ENCODE measurements at regions not wholly inside any gene's neighbourhood (a gene's known extent, or its start where the extent isn't known, plus 50 kb on each side); places are given as distances from the start of the nearest gene placed in this dataset.
A peak's percentile ranks its signal among the peaks of the same experiment; 100 is the strongest.
"Not testable (repeated sequence)": the region's sequence is repeated elsewhere in the genome, so short reads cannot be mapped to it uniquely, and the experiment has no call there.

DNA sequence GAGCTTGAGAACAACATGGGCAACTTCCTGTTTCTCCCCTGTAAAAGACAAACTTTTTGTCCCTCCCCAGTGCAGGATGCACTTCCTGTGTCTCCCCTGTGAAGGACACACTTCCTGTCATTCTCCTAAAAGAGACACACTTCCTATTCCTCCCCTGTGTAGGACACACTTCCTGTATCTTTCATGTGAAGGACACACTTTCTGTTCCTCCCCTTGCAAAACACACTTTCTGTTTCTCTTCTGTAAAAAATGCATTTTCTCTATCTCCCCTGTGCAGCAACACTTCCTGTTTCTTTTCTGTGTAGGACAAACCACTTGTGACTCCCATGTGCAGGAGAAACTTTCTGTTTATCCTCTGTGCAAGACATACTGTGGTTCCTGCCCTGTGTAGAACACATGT, 488.6 kb upstream of the USP9Y start:
- DNase-seq: no peak

DNA sequence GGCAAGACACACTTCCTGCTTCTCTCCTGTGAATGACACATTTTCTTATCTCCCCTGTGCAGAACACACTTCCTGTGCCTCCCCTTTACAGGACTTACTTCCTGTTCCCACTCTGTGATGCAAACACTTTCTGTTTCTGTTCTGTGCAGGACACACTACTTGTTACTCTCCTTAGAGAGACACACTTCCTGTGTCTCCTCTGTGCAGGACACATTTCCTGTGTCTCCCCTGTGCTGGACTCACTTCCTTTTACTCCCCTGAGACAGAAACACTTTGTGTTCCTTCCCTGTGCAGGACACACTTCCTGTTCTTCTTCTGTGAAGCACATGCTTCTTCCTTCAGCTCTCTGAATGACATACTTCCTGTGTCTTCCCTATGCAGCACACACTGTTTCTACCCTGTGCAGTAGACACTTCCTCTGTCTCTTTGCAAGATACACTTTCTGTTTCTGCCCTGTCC, 485.4 kb upstream of the USP9Y start:
- DNase-seq: no peak

DNA sequence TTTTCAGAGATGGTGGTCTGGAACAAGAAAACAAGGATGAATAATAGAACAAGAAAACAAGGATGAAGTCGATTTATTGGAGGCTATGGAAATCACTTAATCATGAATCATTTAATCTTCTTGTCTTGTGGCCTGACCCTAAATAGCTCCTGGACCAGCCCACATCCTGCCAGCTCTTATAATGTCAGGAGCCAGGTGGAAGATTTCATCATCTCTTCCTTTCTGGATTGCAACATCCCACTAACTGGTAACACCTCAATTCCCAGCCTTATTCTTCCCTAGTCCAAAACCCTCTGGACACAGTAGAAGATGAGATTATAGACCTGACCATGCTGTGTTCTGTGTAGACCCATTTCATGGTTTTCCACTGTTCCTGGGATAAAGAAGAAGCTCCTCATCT, 470.1 kb upstream of the USP9Y start:
- DNase-seq: no peak

DNA sequence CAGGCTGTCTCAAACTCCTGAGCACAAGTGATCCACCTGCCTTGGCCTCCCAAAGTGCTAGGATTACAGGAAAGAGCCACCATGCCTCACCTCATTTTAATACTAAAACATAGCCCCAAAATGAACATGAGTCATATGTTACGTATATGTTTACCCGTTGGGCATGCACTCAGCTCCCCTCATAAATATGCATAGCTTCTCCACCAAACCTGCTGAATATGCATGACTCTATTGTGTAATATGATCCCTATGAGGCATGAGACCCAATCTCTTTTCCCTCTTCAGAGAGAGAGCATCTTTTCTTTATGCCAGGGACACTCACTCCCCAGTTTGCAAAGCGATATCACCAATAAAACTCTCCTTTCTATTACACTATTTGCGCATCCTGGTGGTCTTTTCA, 464.6 kb upstream of the USP9Y start:
- DNase-seq: no peak

DNA sequence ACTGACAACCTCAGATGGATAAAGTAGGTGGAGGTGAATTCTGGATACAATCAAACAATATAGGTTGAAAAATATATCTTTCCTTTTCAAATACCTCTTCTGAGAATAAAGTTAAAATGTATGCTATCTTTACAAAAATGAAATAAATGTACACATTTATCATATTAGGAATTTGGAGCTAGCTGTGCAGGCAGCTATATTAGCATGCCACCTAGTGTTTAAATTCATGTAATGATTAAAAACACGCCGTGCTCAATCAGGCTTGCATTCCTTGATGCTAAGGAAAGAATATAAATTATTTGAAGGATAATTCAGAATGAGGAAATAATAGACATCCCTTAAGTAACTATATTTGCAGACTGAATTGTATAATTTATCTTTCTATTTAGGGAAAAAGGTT, 460.7 kb upstream of the USP9Y start:
- not testable (repeated sequence) for DNase-seq

DNA sequence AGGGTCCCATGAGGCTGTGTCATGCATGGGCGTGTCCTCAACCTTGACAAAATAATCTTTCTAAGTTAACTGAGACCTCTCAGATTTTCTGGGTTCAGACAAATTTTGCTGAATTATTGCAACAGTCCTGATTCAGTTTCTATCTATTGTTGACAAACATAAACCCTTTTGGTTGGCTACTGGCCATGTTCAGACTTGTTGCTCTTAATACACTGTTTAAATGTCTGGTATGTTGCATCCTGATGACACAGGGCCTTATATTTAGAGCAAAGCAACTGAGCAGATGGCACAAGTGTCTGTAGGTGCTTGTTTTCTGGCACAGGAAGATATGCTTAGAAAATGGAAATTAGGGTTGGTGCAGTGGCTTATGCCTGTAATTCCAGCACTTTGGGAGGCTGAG, 456.9 kb upstream of the USP9Y start:
- no peak for DNase-seq

DNA sequence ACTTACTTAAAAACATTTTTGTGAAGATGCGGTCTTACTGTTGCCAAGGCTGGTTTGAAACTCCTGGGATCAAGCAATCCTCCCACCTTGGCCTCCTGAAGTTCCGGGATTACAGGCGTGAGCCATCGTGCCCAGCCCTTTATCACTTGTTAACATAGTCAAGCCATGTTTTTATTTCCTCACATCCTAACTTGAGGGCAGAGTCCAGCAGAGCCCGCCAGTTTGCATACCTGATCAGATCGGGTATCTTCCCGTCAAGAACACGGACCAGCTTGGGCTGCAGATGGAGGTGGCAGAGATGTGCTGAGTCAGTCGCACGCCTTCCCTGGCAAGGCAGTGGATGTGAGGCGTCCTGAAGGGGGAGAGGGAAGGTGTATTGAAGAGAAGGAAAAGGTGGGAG, 447.3 kb upstream of the USP9Y start:
- no peak for DNase-seq

DNA sequence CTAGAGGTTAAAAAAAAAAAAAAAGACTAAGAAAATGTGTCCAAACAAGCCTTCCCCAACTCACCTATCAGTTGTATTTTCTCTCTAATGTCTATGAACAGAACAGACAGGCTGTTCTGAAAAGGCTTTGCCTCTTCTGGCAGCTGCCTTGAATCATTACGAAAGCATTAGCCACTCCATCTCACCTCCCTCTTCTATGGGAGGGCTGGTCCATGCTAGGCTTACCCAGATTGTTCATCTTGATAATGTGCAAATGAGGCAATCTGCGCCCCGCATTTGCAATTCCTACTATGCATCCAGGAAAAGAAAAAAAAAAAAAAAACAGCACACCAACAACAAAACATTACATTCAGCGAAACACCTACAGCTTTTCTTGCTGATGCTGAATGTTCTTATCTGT, 429.9 kb upstream of the USP9Y start:
- DNase-seq: no peak

DNA sequence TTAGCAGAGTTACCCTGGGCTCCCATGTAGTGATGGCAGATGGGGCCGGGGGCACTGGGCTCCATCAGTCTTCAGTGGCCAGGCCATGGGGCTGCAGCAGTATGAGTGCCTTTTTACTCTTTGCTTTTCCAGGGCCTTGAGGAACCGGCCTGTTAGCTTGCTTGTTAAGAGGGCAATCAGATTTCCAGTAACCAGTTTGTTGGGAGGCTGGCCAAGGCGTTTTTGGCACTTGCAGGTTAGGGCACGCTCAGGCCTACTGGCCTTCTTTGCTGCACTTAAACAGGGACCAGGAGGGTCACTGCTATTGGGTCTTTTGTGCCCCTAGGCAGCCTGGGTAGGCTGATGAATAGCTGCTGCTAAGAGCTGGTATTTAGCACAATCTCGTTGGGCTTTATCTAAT, 415.4 kb upstream of the USP9Y start:
- DNase-seq: no peak

DNA sequence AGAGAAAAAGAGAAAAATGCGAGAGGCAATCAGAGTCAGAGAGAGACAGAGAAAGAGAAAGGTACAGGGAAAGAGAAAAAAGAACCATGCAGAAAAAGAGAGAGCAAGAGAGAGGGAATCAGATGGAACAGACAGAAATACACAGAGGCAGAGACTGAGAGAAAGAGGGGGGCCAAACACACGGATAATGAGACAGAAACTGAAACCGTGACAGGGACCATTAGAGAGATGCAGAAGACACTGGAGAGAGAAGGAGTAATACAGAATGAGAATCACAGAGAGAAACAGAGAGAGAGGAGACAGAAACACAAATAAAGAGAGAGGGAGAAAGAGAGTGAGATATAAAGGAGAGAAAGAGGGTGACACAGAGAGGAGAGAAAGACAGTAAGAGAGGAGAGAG, 412.1 kb upstream of the USP9Y start:
- DNase-seq: no peak

DNA sequence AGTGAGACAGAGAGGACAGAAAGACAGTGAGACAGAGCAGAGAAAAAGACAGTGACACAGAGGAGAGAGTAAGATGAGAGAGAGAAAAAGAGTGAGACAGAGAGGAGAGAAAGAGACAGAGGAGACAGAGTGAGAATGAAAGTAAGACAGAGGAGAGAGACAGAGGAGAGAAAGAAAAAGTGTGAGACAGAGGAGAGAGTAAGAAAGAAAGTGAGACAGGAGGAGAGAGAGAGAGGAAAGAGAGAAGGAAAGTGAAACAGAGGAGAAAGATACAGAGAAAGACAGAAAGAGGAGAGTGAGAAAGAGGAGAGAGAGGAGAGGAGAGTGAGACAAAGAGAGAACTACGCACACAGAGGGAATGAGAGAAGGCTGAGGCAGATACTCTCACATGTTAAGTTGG, 411.6 kb upstream of the USP9Y start:
- no peak for DNase-seq

DNA sequence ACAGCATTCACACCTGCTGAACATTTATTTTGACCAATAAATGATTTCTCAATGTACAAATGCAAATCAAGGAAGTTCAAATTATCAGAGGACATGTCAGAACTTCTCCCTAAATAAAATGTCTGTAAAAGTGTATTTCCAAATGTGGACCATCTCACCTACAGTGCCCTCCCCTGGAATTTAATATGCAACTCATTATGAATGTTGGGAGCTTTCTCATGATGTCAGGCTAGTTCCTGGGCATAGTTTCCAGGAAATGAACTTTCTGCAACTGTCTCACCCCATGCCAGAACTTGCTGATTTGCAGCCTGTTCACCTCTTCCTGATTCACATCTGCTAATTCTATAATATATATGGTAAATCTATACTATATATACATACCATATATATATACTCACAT, 408.5 kb upstream of the USP9Y start:
- no peak for DNase-seq

DNA sequence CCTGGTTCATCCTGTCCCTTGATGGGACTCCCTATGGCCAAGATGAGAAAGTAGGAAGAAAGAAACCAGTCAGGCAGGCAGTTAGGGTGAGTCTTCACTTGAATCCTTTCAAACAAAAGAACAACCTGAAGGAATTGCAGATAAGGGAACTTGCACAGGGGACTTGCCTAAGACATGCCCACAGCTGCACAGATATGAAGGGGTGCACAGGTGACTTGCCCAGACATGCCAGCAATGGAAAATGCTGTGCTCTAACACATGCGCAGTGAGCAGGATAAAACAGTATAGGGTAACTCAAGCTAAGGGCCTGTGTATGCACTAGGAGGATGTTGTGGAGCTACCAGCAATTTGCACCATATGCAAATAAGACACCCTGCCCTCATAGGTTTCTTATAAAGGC, 404.6 kb upstream of the USP9Y start:
- DNase-seq: no peak

DNA sequence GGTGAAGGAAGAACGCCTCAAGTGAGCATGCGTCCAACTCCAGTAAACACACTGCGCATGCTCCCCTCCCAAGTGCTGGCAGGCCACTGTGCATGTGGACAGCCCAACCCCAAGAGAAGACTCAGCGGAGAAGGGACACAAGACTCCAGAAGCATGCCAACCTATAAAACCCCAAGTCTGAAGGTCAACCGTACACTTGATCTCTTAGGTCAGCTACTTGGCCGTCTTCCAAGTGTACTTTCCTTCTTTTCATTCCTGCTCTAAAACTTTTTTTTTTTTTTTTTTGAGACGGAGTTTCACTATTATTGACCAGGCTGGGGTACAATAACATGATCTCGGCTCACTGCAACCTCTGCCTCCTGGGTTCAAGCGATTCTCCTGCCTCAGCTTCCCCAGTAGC, 401.2 kb upstream of the USP9Y start:
- DNase-seq: not testable (repeated sequence)

DNA sequence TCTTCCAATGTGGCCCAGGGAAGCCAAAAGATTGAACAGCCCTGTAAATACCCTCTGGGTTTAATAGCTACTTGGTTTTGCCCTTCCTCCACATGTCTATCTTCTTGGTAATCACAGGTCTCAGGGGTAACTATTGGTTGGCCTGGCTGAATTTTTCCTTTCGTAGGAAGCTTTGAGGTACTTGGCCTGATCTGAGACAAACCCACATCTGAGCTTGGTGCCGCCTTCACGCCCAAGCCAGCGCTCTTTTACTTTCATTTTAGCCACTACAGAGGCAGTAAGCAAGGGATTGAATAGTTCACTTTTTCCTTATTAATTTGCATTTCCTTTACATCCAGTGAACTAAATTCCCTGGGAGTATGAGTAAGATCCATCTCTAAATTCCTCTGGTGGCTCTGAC, 397.6 kb upstream of the USP9Y start:
- no peak for DNase-seq

DNA sequence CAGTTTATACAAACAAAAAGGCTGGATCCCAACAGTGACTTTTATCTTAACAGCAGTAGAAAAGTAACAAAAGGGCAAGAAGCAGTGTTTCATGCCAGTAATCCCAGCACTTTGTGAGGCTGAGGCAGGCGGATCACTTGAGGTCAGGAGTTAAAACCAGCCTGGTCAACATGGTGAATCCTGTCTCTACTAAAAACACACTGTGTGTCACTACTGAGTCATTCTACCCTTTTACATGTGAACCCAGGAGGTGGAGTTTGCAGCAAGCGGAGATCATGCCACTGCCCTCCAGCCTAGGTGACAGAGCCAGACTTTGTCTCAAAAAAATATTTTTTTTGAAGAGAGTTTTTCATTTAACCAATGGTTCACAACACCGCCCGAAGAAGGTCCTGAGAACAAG, 395.6 kb upstream of the USP9Y start:
- no peak for DNase-seq

DNA sequence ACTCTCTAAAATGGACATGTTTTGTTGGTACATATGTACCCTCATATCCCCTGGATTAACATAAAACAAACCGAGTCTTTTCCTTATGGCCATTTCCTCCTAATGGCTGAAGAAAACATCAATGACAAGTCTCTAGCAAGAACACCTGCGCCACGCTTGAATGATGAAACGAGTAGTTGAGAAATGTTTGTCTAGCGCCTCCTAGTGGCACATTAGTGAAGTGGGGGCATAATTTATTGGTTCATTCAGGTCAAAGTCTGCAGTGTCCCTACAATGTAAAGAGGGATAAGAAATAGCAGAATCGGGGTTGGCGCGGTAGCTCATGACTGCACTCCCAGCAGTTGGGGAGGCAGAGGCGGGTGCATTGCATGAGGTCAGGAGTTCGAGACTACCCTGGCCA, 391.8 kb upstream of the USP9Y start:
- DNase-seq: peak; percentile 0

DNA sequence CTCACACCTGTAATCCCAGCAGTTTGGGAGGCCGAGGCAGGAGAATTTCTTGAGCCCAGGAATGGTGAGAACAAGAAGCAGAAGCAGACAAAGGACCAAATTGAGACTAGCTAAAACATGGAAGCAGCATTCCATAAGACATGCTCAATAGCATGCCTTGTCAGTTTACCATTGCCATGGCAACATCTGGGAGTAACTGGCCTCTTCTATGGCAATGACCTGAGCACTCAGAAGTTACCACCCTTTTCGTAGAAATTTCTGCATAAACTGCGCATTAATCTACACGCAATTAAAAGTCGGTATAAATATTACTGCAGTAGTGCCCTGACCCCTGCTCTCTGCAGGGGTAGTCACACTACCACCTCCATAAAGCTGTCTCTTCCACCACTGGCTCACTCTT, 390.2 kb upstream of the USP9Y start:
- DNase-seq: no peak

DNA sequence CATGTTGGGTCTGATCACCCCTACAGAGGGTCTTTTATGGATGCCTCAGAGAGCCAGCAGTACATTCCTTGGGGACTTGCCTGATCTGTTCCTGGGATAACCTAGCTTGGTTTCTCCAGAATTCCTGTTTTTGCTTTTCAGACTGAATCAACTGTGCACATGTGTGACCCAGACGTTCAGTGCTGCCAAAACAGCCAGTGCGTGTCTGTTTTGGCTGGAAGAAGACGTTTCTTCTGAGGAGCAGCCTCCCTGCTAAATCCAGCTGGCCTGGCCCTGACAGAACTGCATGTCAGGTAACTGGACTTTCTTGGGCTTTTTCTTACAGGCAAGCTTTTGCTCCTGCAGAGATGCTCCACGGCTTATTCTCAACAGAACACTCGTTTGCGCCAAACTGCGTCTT, 373.3 kb upstream of the USP9Y start:
- DNase-seq: no peak

DNA sequence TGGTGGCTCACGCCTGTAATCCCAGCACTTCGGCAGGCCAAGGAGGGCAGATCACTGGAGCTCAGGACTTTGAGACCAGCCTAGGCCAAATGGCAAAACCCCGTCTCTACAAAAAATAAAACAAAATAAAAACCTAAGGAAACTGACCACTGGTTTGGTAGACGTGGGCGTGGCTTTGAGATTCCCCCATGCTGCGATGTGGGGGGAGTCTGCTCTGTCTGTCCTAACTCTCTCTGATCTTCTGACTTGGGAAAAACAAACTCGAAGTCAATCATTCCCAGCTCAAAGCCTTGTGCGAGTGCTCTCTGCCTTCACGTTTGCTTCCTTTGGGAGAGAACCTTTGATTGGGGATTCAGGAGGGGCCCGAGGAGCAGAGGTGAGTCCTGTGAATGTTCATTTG, 369.1 kb upstream of the USP9Y start:
- DNase-seq: not testable (repeated sequence)

DNA sequence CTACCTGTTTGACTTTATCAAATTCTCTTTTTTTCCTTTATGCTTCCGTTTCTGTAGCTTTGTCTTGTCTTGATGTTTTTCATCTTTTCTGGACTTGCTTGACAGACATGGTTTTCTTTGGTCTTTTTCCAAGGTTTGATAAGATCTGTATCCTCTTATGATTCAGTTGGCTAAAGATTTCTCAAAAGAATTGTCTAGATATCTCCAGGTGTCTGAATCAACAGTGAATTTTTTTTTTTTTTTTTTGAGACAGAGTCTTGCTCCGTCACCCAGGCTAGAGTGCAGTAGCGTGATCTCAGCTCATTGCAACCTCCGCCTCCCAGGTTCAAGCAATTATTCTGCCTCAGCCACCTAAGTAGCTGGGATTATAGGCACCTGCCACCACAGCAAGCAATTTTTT, 357.8 kb upstream of the USP9Y start:
- no peak for DNase-seq

DNA sequence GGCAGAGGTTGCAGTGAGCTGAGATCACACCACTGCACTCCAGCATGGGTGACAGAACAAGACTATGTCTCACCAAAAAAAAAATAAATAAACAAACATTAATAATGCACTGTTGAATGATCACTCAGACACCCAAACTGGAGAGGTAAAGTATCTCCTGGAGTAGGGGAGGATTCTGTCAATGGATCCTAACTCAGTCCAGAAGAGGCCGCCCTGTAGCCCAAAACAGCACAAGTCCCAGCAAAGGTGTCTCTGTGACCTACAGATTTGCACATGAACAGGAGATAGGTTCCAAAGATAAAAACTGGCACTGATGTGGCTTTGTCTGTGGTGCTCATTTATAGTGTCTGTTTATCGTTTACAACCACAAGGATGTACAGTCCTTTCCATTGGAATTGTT, 352.9 kb upstream of the USP9Y start:
- DNase-seq: no peak

DNA sequence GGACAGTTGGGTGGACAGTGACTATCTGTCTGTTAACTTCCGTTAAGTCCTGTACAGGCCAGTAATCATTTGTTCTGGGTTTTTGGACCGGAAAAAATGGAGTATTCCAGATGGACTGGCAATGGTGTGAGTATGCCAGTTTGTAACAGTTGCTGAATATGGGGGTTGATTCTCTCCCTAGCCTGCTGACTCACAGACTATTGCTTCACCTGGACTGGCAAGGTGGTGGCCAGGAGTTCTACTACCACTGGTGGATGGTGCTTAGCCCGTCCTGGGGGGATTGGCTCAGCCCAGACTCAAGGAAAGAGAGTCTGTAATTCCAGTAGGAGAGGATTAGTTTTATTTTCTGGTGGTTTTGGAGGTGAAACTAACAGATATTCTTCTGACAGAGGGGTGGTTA, 343.8 kb upstream of the USP9Y start:
- no peak for DNase-seq

DNA sequence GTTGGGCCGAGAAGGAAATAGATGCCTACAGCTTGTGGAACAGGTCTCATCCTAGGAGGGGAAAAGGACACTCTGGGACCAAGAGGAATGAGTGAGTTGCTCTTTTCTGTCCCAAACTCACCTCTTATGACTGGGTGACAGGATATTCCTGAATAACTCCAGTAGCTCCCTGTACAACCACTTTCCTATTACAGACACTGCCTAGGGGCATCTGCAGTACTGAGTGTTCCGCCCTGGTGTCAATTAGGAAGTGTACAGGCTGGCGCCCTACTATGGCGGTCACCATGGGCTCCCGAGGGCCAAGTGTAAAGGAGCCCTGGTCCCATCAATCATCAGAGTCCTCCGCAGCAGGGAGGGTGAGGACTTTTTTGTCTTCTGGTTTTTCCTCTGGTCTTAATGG, 343.4 kb upstream of the USP9Y start:
- no peak for DNase-seq

DNA sequence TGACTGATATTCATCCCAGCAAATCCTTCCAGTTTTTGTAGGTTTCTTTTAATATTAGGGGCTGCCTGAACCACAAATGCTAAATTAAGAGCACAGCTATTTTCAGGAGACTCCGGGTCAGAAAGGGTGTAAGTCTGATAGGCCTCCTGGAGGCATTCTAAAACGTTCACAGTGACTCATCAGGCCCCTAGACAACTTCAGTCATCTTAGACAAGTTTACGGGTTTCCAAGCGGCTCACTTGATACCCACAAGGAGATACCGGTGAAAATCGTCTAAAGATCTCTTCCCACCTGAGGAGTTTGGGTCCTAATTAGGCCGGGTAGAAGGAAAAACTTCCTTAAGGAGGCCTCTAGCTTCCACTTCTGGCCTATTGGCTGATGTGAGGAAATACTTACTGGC, 342.7 kb upstream of the USP9Y start:
- no peak for DNase-seq

DNA sequence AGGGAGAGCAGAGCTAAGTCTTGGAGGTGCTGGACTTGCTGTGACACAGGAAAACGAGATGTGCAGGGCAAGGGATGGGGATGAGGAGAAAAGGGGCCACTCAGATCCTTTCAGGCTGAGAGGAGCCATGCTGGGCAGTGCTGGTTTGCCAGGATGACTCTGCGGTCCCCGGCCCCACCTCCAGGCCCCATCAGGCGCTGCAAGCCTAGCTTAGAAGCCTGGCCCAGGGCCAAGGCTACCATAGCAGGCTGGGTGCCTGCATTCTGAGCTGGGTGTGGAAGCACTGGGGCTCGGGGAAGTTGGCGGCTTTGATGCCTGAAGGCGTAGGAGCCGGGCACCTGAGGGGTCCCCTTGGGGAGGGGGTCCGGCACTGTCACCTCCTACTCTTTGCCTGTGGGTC, 341.2 kb upstream of the USP9Y start:
- DNase-seq: no peak
